GM23338 (cell line): ENCODE measurements at regions not wholly inside any gene's neighbourhood (a gene's known extent, or its start where the extent isn't known, plus 50 kb on each side); places are given as distances from the start of the nearest gene placed in this dataset.

Experiments used
- ATAC-seq: fragments of 200-7000 bp; cut with Tn5 transposase; 3 replicates; pipeline ENCODE4 v1.9.1; 2020
- DNase-seq: peaks from one replicate; pipeline ENCODE4 v3.0.0-alpha.2; 2015; ENCODE audit warnings: low spot score
- H2AFZ ChIP-seq: fragments of 200-600 bp; sonication (generic); 2 replicates; pipeline ENCODE4 v1.8.0; 2016; ENCODE audit warnings: antibody characterized with exemption, mild to moderate bottlenecking, moderate library complexity
- H3F3A ChIP-seq: fragments of 200-600 bp; sonication (generic); replicated peaks from 2 replicates; pipeline ENCODE4 v1.8.0; 2017; ENCODE audit warnings: antibody characterized with exemption, mixed run types, low read depth
- H3K27ac ChIP-seq: fragments of 200-600 bp; sonication (generic); 2 replicates; pipeline ENCODE4 v1.6.1; 2016; ENCODE audit warnings: low read depth
- H3K27me3 ChIP-seq: fragments of 200-600 bp; sonication (generic); 2 replicates; pipeline ENCODE4 v1.8.0; 2016; ENCODE audit warnings: mild to moderate bottlenecking, mixed run types, moderate library complexity; ENCODE audit not compliant: insufficient read depth
- H3K36me3 ChIP-seq: fragments of 200-600 bp; sonication (generic); 2 replicates; pipeline ENCODE4 v1.8.0; 2016; ENCODE audit warnings: mild to moderate bottlenecking; ENCODE audit not compliant: insufficient read depth
- H3K4me1 ChIP-seq: fragments of 200-600 bp; sonication (generic); 2 replicates; pipeline ENCODE4 v1.8.0; 2016; ENCODE audit warnings: mild to moderate bottlenecking, moderate library complexity; ENCODE audit not compliant: insufficient read depth
- H3K4me2 ChIP-seq: fragments of 200-600 bp; sonication (generic); 2 replicates; pipeline ENCODE4 v1.7.1; 2017; ENCODE audit warnings: mixed run types
- H3K4me3 ChIP-seq: fragments of 200-600 bp; sonication (generic); 2 replicates; pipeline ENCODE4 v1.6.1; 2016; ENCODE audit warnings: mixed run types
- H3K79me2 ChIP-seq: fragments of 200-600 bp; sonication (generic); replicated peaks from 2 replicates; pipeline ENCODE4 v1.8.0; 2017; ENCODE audit warnings: mild to moderate bottlenecking; ENCODE audit not compliant: insufficient read depth
- H3K9me2 ChIP-seq: fragments of 200-600 bp; sonication (generic); 2 replicates; pipeline ENCODE4 v1.8.0; 2017; ENCODE audit not compliant: insufficient read depth
- H4K20me1 ChIP-seq: fragments of 200-600 bp; sonication (generic); replicated peaks from 2 replicates; pipeline ENCODE4 v1.8.0; 2017; ENCODE audit warnings: mild to moderate bottlenecking; ENCODE audit not compliant: insufficient read depth
- H3K27ac Mint-ChIP-seq: 2 replicates; pipeline ENCODE4 v1.8.0; 2020; ENCODE audit warnings: inconsistent platforms, mild to moderate bottlenecking, moderate library complexity, mixed read lengths
- H3K27me3 Mint-ChIP-seq: 3 replicates; pipeline ENCODE4 v1.8.0; 2022; ENCODE audit warnings: low read depth, mild to moderate bottlenecking, moderate library complexity, mixed read lengths, inconsistent platforms; ENCODE audit not compliant: insufficient read depth, poor library complexity
- H3K36me3 Mint-ChIP-seq: 3 replicates; pipeline ENCODE4 v1.8.0; 2021; ENCODE audit warnings: low read depth, mild to moderate bottlenecking, inconsistent platforms, moderate library complexity, mixed read lengths
- H3K4me1 Mint-ChIP-seq: 3 replicates; pipeline ENCODE4 v1.8.0; 2020; ENCODE audit warnings: mild to moderate bottlenecking, inconsistent platforms, mixed read lengths
- H3K4me3 Mint-ChIP-seq: 3 replicates; pipeline ENCODE4 v1.8.0; 2021; ENCODE audit warnings: moderate library complexity, mild to moderate bottlenecking, inconsistent platforms, mixed read lengths
- H3K9me3 Mint-ChIP-seq: 3 replicates; pipeline ENCODE4 v1.8.0; 2020; ENCODE audit warnings: moderate library complexity, mild to moderate bottlenecking, inconsistent platforms, mixed read lengths
- CREB1 ChIP-seq: fragments of 250-450 bp; sonication (Bioruptor Pico); IDR thresholded peaks from 2 replicates; pipeline ENCODE4 v1.5.0; 2020; ENCODE audit warnings: low read depth, mild to moderate bottlenecking, moderate library complexity
- CTCF ChIP-seq, 2 experiments: fragments of 200-600 bp in 1 of 2; sonication (generic) in 1 of 2; conservative IDR thresholded peaks; 2 replicates each; pipeline versions ENCODE4 v1.5.1 to v1.6.1; 2016 to 2017; ENCODE audit warnings: antibody characterized with exemption in 2 of 2, low read depth in 2 of 2, mild to moderate bottlenecking in 2 of 2, moderate library complexity in 1 of 2
- ETS1 ChIP-seq: IDR thresholded peaks from 2 replicates; pipeline ENCODE4 v1.6.1; 2016; ENCODE audit warnings: antibody characterized with exemption
- EZH2 ChIP-seq: fragments of 200-600 bp; sonication (generic); IDR thresholded peaks from one replicate; pipeline ENCODE4 v1.8.0; 2017; ENCODE audit warnings: antibody characterized with exemption, mild to moderate bottlenecking, low read depth; ENCODE audit not compliant: unreplicated experiment
- EZH2phosphoT487 ChIP-seq: fragments of 200-600 bp; sonication (generic); IDR thresholded peaks from one replicate; pipeline ENCODE4 v1.8.1; 2018; ENCODE audit warnings: antibody characterized with exemption; ENCODE audit not compliant: unreplicated experiment
- JUNB ChIP-seq: IDR thresholded peaks from one replicate; pipeline ENCODE4 v1.6.1; 2016; ENCODE audit warnings: antibody characterized with exemption; ENCODE audit not compliant: unreplicated experiment
- NANOG ChIP-seq: IDR thresholded peaks from 2 replicates; pipeline ENCODE4 v1.6.1; 2016; ENCODE audit warnings: antibody characterized with exemption, borderline replicate concordance
- POLR2AphosphoS5 ChIP-seq: IDR thresholded peaks from 2 replicates; pipeline ENCODE4 v1.6.1; 2016; ENCODE audit warnings: antibody characterized with exemption, low read depth
- STAT1 ChIP-seq: IDR thresholded peaks from one replicate; pipeline ENCODE4 v1.6.1; 2016; ENCODE audit warnings: antibody characterized with exemption; ENCODE audit not compliant: unreplicated experiment
- ZNF331 ChIP-seq: fragments of 250-450 bp; sonication (Bioruptor Pico); IDR thresholded peaks from 2 replicates; pipeline ENCODE4 v1.5.0; 2020; ENCODE audit warnings: low read depth, mild to moderate bottlenecking, moderate library complexity
- TF ChIP-seq, protein P1 (sequence below): IDR thresholded peaks from one replicate; pipeline ENCODE4 v1.6.1; 2018; ENCODE audit warnings: antibody characterized with exemption; ENCODE audit not compliant: unreplicated experiment
- TF ChIP-seq, protein P2 (sequence below): fragments of 250-450 bp; sonication (Bioruptor Pico); IDR thresholded peaks from 2 replicates; pipeline ENCODE4 v1.5.0; 2020; ENCODE audit warnings: mild to moderate bottlenecking, moderate library complexity

GRCh38 chr16:79800016-79800608, 199.6 kb upstream of the MAF start:
- no peak overlapping the region for H3K4me3 Mint-ChIP-seq
- no peak overlapping the region for H3K27ac ChIP-seq
- ATAC-seq (no peak), DNase-seq (no peak)
- H3K9me2 ChIP-seq, result 0 out of 2 replicates have a peak, but pooled peaks cover 12% of the 10 kb centered on the region
- H3K36me3 Mint-ChIP-seq, result no peaks in the 10 kb centered on the region
- H2AFZ ChIP-seq, result no peak overlapping the region
- H3K36me3 ChIP-seq, result no peaks in the 10 kb centered on the region
- no peaks in the 10 kb centered on the region for H3K79me2 ChIP-seq
- no peaks in the 10 kb centered on the region; the same call in 2 of the 3 replicates for H3K9me3 Mint-ChIP-seq
- no peaks in the 10 kb centered on the region; the same call in 1 of the 2 replicates for H3K4me1 ChIP-seq
- H3K27me3 ChIP-seq, result no peaks in the 10 kb centered on the region
- peaks cover 3% of the 10 kb centered on the region; the same call in 2 of the 3 replicates for H3K4me1 Mint-ChIP-seq
- H3K27me3 Mint-ChIP-seq, result peaks cover 2% of the 10 kb centered on the region
- no peak overlapping the region for H3K4me3 ChIP-seq
- TF ChIP-seq CREB1 (CRISPR knock-in tag), result no peak
- TF ChIP-seq POLR2AphosphoS5, result no peak
- TF ChIP-seq, protein P1, sequence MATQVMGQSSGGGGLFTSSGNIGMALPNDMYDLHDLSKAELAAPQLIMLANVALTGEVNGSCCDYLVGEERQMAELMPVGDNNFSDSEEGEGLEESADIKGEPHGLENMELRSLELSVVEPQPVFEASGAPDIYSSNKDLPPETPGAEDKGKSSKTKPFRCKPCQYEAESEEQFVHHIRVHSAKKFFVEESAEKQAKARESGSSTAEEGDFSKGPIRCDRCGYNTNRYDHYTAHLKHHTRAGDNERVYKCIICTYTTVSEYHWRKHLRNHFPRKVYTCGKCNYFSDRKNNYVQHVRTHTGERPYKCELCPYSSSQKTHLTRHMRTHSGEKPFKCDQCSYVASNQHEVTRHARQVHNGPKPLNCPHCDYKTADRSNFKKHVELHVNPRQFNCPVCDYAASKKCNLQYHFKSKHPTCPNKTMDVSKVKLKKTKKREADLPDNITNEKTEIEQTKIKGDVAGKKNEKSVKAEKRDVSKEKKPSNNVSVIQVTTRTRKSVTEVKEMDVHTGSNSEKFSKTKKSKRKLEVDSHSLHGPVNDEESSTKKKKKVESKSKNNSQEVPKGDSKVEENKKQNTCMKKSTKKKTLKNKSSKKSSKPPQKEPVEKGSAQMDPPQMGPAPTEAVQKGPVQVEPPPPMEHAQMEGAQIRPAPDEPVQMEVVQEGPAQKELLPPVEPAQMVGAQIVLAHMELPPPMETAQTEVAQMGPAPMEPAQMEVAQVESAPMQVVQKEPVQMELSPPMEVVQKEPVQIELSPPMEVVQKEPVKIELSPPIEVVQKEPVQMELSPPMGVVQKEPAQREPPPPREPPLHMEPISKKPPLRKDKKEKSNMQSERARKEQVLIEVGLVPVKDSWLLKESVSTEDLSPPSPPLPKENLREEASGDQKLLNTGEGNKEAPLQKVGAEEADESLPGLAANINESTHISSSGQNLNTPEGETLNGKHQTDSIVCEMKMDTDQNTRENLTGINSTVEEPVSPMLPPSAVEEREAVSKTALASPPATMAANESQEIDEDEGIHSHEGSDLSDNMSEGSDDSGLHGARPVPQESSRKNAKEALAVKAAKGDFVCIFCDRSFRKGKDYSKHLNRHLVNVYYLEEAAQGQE, result no peak
- no peak for TF ChIP-seq CTCF (conservative IDR thresholded peaks at IDR 0.05; ENCODE audit: low read depth in 2 of 2)
- TF ChIP-seq, protein P2, sequence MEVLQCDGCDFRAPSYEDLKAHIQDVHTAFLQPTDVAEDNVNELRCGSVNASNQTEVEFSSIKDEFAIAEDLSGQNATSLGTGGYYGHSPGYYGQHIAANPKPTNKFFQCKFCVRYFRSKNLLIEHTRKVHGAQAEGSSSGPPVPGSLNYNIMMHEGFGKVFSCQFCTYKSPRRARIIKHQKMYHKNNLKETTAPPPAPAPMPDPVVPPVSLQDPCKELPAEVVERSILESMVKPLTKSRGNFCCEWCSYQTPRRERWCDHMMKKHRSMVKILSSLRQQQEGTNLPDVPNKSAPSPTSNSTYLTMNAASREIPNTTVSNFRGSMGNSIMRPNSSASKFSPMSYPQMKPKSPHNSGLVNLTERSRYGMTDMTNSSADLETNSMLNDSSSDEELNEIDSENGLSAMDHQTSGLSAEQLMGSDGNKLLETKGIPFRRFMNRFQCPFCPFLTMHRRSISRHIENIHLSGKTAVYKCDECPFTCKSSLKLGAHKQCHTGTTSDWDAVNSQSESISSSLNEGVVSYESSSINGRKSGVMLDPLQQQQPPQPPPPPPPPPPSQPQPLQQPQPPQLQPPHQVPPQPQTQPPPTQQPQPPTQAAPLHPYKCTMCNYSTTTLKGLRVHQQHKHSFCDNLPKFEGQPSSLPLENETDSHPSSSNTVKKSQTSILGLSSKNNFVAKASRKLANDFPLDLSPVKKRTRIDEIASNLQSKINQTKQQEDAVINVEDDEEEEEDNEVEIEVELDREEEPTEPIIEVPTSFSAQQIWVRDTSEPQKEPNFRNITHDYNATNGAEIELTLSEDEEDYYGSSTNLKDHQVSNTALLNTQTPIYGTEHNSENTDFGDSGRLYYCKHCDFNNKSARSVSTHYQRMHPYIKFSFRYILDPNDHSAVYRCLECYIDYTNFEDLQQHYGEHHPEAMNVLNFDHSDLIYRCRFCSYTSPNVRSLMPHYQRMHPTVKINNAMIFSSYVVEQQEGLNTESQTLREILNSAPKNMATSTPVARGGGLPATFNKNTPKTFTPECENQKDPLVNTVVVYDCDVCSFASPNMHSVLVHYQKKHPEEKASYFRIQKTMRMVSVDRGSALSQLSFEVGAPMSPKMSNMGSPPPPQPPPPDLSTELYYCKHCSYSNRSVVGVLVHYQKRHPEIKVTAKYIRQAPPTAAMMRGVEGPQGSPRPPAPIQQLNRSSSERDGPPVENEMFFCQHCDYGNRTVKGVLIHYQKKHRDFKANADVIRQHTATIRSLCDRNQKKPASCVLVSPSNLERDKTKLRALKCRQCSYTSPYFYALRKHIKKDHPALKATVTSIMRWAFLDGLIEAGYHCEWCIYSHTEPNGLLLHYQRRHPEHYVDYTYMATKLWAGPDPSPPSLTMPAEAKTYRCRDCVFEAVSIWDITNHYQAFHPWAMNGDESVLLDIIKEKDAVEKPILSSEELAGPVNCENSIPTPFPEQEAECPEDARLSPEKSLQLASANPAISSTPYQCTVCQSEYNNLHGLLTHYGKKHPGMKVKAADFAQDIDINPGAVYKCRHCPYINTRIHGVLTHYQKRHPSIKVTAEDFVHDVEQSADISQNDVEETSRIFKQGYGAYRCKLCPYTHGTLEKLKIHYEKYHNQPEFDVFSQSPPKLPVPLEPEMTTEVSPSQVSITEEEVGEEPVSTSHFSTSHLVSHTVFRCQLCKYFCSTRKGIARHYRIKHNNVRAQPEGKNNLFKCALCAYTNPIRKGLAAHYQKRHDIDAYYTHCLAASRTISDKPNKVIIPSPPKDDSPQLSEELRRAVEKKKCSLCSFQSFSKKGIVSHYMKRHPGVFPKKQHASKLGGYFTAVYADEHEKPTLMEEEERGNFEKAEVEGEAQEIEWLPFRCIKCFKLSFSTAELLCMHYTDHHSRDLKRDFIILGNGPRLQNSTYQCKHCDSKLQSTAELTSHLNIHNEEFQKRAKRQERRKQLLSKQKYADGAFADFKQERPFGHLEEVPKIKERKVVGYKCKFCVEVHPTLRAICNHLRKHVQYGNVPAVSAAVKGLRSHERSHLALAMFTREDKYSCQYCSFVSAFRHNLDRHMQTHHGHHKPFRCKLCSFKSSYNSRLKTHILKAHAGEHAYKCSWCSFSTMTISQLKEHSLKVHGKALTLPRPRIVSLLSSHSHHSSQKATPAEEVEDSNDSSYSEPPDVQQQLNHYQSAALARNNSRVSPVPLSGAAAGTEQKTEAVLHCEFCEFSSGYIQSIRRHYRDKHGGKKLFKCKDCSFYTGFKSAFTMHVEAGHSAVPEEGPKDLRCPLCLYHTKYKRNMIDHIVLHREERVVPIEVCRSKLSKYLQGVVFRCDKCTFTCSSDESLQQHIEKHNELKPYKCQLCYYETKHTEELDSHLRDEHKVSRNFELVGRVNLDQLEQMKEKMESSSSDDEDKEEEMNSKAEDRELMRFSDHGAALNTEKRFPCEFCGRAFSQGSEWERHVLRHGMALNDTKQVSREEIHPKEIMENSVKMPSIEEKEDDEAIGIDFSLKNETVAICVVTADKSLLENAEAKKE, result no peak
- TF ChIP-seq JUNB, result no peak
- TF ChIP-seq EZH2, result no peak
- no peak for TF ChIP-seq ETS1
- TF ChIP-seq NANOG, result no peak
- TF ChIP-seq EZH2phosphoT487, result no peak
- no peak for TF ChIP-seq STAT1
- TF ChIP-seq ZNF331 (CRISPR knock-in tag), result no peak
- no peaks in the 10 kb centered on the region for H4K20me1 ChIP-seq
- H3K27ac Mint-ChIP-seq, result no peak overlapping the region
- no peaks in the 10 kb centered on the region for H3F3A ChIP-seq
- H3K4me2 ChIP-seq, result no peak overlapping the region
